ENCODE measurements at regions not wholly inside any gene's neighbourhood (a gene's known extent, or its start where the extent isn't known, plus 50 kb on each side); places are given as distances from the start of the nearest gene placed in this dataset.

GRCh38 chr19:30222992-30223865, 149.0 kb upstream of the ZNF536 start:
- no peak for DNase-seq

DNA sequence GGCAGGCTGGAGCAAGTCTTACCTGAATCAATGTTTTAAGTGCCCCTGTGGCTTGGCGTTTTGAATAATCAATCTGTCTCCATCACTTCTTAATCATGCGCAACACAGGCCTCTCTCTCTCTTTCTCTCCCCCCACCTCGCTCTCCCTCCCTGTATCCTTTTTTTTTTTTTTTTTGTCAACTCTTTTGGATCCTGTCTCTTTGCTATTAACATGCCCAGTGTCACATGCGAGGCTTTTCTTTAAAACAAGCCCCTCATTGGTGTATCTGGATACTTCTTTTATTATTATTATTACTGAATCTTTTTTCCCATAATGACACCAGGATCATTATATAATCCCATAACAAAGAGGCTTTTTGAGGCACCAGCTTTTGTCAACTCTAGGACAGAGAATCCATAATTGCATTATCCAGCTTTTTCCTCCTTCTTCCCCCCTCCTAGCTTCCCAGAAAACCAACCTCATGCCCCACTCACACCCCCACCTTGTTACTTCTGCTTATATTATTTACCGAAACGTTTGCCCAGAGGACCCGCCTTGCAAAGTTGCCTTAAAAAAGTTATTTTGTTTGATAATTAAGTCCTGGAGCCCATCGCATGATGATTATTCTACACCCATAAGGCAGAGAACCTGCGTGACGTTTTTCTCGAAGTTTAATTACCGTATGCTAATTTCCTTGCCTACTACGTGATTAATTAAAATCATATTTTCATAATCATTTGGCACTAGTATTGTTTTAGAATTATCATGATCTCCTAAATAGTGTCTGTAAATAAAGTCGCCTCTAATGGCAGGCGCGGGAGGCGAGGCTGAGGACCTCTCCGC, 148.1 kb upstream of the ZNF536 start:
- no peak for DNase-seq

GRCh38 chr19:30224689-30225606, 147.2 kb upstream of the ZNF536 start:
- DNase-seq = no peak

GRCh38 chr19:30225676-30226463, 146.3 kb upstream of the ZNF536 start:
- DNase-seq = no peak

DNA sequence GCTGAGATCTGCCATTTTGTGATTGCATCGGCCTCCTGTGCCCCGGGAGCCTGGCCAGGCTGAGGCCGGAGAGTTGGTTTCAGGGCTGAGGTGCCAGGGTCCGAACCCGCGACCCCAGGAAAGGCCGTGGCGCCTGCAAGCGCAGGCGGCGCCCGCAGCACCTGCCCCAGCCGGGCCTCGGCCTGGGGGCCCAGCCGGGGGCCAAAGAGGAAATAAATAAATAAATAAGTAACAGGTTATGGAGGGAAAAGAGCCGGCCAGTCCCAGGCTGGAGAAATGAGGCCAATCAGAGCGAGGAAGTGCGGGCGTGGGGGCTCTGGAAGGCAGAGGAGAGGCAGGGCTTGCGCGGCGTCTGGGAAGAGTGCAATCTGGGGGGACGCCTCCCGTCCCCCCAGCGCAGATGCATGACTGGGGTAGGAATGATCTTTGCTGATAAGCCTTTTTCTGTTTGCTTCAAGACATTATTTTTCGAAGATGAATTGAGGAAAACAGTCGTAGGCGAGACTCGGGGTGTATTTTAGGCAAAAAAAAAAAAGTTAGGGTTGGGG, 145.6 kb upstream of the ZNF536 start:
- DNase-seq = no peak

- no peak for DNase-seq
Observed at GRCh38 chr19:30227012-30227621, 145.1 kb upstream of the ZNF536 start.

- DNase-seq = peak; percentile 62
Observed at GRCh38 chr19:30227661-30228112, 144.5 kb upstream of the ZNF536 start.

GRCh38 chr19:30228113-30228834, 143.9 kb upstream of the ZNF536 start:
- DNase-seq = no peak

GRCh38 chr19:30228835-30229524, 143.2 kb upstream of the ZNF536 start:
- no peak for DNase-seq

DNA sequence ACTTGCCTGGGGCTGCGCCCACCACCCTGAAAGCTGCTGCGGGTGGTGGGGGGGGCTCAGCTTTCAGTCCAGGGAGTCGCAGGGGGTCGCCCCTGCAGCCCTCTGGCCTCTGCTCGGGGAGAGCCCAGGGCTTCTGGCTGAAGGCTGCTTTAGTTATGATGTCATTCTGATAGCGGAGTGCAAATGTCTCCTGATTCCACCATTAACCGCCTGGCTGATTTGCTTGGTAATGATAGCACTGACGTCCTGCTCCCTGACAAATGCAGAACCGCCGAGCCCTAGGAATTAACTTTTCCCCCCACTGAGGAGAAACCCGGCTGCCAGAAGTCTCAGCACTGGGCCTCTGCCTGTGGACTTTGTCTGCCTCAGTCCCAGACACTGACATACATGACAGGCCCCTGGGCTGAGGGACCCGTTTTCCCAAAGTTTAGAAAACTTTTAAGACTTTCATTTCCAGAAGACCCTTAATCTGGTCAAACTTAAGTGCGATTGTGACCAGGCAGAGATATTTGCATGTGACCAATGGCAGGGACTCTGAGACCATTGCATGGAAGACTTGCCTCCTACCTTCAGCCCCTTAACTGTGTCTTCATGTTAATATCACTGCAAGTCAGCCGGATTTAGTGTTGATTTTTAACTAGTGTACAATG, 142.5 kb upstream of the ZNF536 start:
- DNase-seq = no peak

- no peak for DNase-seq
Observed at GRCh38 chr19:30231408-30232318, 140.5 kb upstream of the ZNF536 start.

GRCh38 chr19:30233375-30233774, 138.8 kb upstream of the ZNF536 start:
- DNase-seq = no peak

- no peak for DNase-seq
Observed at GRCh38 chr19:30235946-30236345, 136.2 kb upstream of the ZNF536 start.

GRCh38 chr19:30236587-30236986, 135.6 kb upstream of the ZNF536 start:
- no peak for DNase-seq

- no peak for DNase-seq
Observed at GRCh38 chr19:30237140-30237539, 135.0 kb upstream of the ZNF536 start.

DNA sequence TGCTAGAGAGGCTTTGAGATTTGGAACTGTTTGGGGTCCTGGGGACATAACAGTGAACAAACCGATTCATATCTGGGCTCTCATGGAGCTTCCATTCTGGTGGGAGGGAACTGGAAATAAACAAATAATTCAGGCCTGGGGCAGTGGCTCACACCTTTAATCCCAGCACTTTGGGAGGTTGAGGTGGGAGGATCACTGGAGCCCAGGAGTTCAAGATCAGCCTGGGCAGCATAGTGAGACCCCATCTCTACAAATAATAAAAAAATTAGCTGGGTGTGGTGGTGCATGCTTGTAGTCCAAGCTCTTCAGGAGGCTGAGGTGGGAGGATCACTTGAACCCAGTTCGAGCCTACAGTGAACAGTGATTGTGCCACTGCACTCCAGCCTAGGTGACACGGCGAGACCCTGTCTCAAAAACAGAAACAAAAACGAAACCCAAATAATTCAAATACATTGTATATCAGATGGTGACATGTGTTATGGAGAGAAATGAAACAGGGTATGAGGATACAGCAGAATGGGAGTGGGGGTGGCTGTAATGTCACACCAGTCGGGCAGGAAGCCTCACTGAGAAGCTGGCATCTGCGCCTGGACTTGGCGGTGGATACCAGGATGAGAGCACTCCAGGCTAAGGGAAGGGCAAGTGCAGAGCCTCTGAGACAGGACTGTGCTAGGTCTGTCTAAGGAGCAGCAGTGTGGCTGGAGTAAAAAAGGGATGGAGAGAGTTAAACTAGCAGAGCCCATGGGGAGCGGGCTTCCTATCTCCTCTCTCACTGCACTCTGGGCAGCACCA, 131.1 kb upstream of the ZNF536 start:
- DNase-seq = no peak

DNA sequence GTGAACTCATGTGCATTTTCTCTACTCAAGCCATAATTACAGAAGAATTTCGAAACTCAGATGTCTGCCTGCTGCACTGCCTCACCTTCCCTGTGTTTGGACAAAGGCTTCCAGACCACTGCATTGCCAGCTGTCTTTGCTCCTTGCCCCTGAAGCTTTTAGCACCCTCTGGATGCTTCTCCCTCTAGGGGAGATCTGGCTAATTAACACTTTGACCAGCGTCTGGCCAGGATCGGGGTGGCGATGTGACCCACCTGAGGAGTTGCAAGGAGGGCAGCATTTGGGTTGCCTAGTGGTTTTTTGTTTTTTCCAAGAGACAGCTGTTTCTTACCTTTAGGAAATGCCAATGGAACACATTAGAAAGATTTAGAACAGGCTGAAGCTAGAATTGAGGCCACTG, 127.7 kb upstream of the ZNF536 start:
- no peak for DNase-seq

All from suppressor macrophage treated with lipopolysaccharide for 4 hours (primary cell).